ENCODE measurements at regions not wholly inside any gene's neighbourhood (a gene's known extent, or its start where the extent isn't known, plus 50 kb on each side); places are given as distances from the start of the nearest gene placed in this dataset.
A peak's percentile ranks its signal among the peaks of the same experiment; 100 is the strongest.

DNA sequence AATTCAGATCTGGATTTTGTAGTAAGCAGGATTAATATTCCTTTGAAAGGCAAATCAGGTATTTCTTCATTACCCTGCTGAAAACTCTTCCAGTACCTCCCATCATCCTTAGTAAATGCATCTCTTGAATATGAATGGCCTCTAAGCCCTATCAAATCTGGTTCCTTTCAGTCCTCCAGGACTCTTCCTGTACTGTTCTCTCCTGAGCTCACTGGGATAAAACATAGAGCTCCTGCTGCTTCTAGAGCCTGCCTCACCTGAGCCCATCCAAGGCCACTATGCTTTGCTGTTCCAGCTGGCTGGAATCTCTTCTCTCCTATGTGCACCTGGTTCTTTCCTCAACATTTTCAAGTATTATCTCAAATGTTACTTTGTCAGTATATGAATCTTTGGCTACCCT, 803.3 kb upstream of the CTNND2 start:
- intact Hi-C loops (cut with micrococcal nuclease; ENCODE audit: unreplicated experiment) = no loop called here

GRCh38 chr5:12704955-12705354, 800.7 kb upstream of the CTNND2 start:
- no peak for DNase-seq (ENCODE audit: low spot score)
- Histone ChIP-seq H3K4me1 (ENCODE audit: insufficient read depth, low read length, poor library complexity, severe bottlenecking) (no peaks in the 10 kb centered on the region), H2AFZ (ENCODE audit: low read length) (no peak overlapping the region), H3K9me2 (ENCODE audit: insufficient read depth, low read length) (no peaks in the 10 kb centered on the region), H3K4me3 (ENCODE audit: low read depth, low read length, poor library complexity, severe bottlenecking) (no peak overlapping the region), H4K20me1 (ENCODE audit: insufficient read depth, low read length) (no peaks in the 10 kb centered on the region), H3K4me2 (ENCODE audit: low read length) (no peak overlapping the region), H3K79me2 (ENCODE audit: insufficient read depth, low read depth, low read length) (no peaks in the 10 kb centered on the region), H3K27ac (ENCODE audit: low read depth, low read length, poor library complexity, severe bottlenecking) (no peak overlapping the region), H3K36me3 (ENCODE audit: insufficient read depth, low read length) (no peaks in the 10 kb centered on the region), H3K9me3 (ENCODE audit: low read length) (0 out of 2 replicates have a peak, but pooled peaks cover 3% of the 10 kb centered on the region)
- intact Hi-C loops (cut with micrococcal nuclease; ENCODE audit: unreplicated experiment) = no loop called here
- POLR2A ChIA-PET = no interaction called here
- BruUV-seq (replicated peaks) = no TSS peak
- TF ChIP-seq EZH2phosphoT487 (IDR thresholded peaks at IDR 0.05; ENCODE audit: borderline replicate concordance, low read depth, low read length) = no peak
- TF ChIP-seq, protein P1, sequence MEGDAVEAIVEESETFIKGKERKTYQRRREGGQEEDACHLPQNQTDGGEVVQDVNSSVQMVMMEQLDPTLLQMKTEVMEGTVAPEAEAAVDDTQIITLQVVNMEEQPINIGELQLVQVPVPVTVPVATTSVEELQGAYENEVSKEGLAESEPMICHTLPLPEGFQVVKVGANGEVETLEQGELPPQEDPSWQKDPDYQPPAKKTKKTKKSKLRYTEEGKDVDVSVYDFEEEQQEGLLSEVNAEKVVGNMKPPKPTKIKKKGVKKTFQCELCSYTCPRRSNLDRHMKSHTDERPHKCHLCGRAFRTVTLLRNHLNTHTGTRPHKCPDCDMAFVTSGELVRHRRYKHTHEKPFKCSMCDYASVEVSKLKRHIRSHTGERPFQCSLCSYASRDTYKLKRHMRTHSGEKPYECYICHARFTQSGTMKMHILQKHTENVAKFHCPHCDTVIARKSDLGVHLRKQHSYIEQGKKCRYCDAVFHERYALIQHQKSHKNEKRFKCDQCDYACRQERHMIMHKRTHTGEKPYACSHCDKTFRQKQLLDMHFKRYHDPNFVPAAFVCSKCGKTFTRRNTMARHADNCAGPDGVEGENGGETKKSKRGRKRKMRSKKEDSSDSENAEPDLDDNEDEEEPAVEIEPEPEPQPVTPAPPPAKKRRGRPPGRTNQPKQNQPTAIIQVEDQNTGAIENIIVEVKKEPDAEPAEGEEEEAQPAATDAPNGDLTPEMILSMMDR (conservative IDR thresholded peaks at IDR 0.05; ENCODE audit: low read length) = 0 out of 2 replicates have a peak, but pooled peaks have one; percentile 22
- CTCF ChIA-PET (ENCODE audit: unreplicated experiment) = no interaction called here

More for the DNA sequence above, 803.3 kb upstream of the CTNND2 start:
- Histone ChIP-seq H3K9me3 (ENCODE audit: low read length) (no peaks in the 10 kb centered on the region), H3K36me3 (ENCODE audit: insufficient read depth, low read length) (no peaks in the 10 kb centered on the region), H3K4me3 (ENCODE audit: low read depth, low read length, poor library complexity, severe bottlenecking) (no peak overlapping the region), H3K4me2 (ENCODE audit: low read length) (no peak overlapping the region), H3K79me2 (ENCODE audit: insufficient read depth, low read depth, low read length) (no peaks in the 10 kb centered on the region), H2AFZ (ENCODE audit: low read length) (no peak overlapping the region), H3K9me2 (ENCODE audit: insufficient read depth, low read length) (no peaks in the 10 kb centered on the region), H4K20me1 (ENCODE audit: insufficient read depth, low read length) (no peaks in the 10 kb centered on the region), H3K4me1 (ENCODE audit: insufficient read depth, low read length, poor library complexity, severe bottlenecking) (no peaks in the 10 kb centered on the region), H3K27ac (ENCODE audit: low read depth, low read length, poor library complexity, severe bottlenecking) (no peak overlapping the region)
- DNase-seq (ENCODE audit: low spot score) = no peak
- CTCF ChIA-PET (ENCODE audit: unreplicated experiment) = no interaction called here
- no TSS peak for BruUV-seq (replicated peaks)
- TF ChIP-seq, protein P1 (conservative IDR thresholded peaks at IDR 0.05; ENCODE audit: low read length) = no peak
- no peak for TF ChIP-seq EZH2phosphoT487 (IDR thresholded peaks at IDR 0.05; ENCODE audit: borderline replicate concordance, low read depth, low read length)
- POLR2A ChIA-PET = no interaction called here

GRCh38 chr5:12703254-12703653, 799.0 kb upstream of the CTNND2 start:
- no peaks in the 10 kb centered on the region for H3K4me1 ChIP-seq (ENCODE audit: insufficient read depth, low read length, poor library complexity, severe bottlenecking)
- POLR2A ChIA-PET = no interaction called here
- intact Hi-C loops (cut with micrococcal nuclease; ENCODE audit: unreplicated experiment) = no loop called here
- TF ChIP-seq, protein P1 (conservative IDR thresholded peaks at IDR 0.05; ENCODE audit: low read length) = no peak
- TF ChIP-seq EZH2phosphoT487 (IDR thresholded peaks at IDR 0.05; ENCODE audit: borderline replicate concordance, low read depth, low read length) = no peak
- H3K9me3 ChIP-seq (ENCODE audit: low read length) = 0 out of 2 replicates have a peak, but pooled peaks cover 3% of the 10 kb centered on the region
- H4K20me1 ChIP-seq (ENCODE audit: insufficient read depth, low read length) = no peaks in the 10 kb centered on the region
- DNase-seq (ENCODE audit: low spot score) = no peak
- no peak overlapping the region for H2AFZ ChIP-seq (ENCODE audit: low read length)
- no TSS peak for BruUV-seq (replicated peaks)
- no peaks in the 10 kb centered on the region for H3K9me2 ChIP-seq (ENCODE audit: insufficient read depth, low read length)
- CTCF ChIA-PET (ENCODE audit: unreplicated experiment) = no interaction called here
- H3K4me3 ChIP-seq (ENCODE audit: low read depth, low read length, poor library complexity, severe bottlenecking) = no peak overlapping the region
- no peak overlapping the region for H3K4me2 ChIP-seq (ENCODE audit: low read length)
- no peaks in the 10 kb centered on the region for H3K79me2 ChIP-seq (ENCODE audit: insufficient read depth, low read depth, low read length)
- no peaks in the 10 kb centered on the region for H3K36me3 ChIP-seq (ENCODE audit: insufficient read depth, low read length)
- H3K27ac ChIP-seq (ENCODE audit: low read depth, low read length, poor library complexity, severe bottlenecking) = no peak overlapping the region
